ENCODE measurements at regions not wholly inside any gene's neighbourhood (a gene's known extent, or its start where the extent isn't known, plus 50 kb on each side); places are given as distances from the start of the nearest gene placed in this dataset.

- no peak for TF ChIP-seq CTCF (IDR thresholded peaks at IDR 0.05)
- TF ChIP-seq NR2C2 (CRISPR knock-in tag; IDR thresholded peaks at IDR 0.05): no peak
- no peak for TF ChIP-seq ATF3 (CRISPR knock-in tag; conservative IDR thresholded peaks at IDR 0.05)
- no peak for TF ChIP-seq NFE2L1 (CRISPR knock-in tag; IDR thresholded peaks at IDR 0.05)
- no peak for TF ChIP-seq CREB1 (CRISPR knock-in tag; IDR thresholded peaks at IDR 0.05)
- no peak for TF ChIP-seq ZNF232 (CRISPR knock-in tag; IDR thresholded peaks at IDR 0.05)
- TF ChIP-seq MLX (CRISPR knock-in tag; IDR thresholded peaks at IDR 0.05): no peak
- TF ChIP-seq TEAD1 (CRISPR knock-in tag; IDR thresholded peaks at IDR 0.05): no peak
- TF ChIP-seq CDX4 (CRISPR knock-in tag; IDR thresholded peaks at IDR 0.05; ENCODE audit: borderline replicate concordance): no peak
- no peak for TF ChIP-seq ZNF532 (CRISPR knock-in tag; IDR thresholded peaks at IDR 0.05; ENCODE audit: borderline replicate concordance)
- no peak for TF ChIP-seq MAX (CRISPR knock-in tag; IDR thresholded peaks at IDR 0.05)
- no peak for TF ChIP-seq ESRRA (CRISPR knock-in tag; IDR thresholded peaks at IDR 0.05; ENCODE audit: borderline replicate concordance)
Measured at GRCh38 chr4:11250510-11250909, 178.2 kb downstream of the HS3ST1 start.
